K562 (cell line): ENCODE measurements at regions not wholly inside any gene's neighbourhood (a gene's known extent, or its start where the extent isn't known, plus 50 kb on each side); places are given as distances from the start of the nearest gene placed in this dataset.

Source experiments
- BACH1 ChIP-seq: fragments of 200-800 bp; sonication (Bioruptor generic); IDR thresholded peaks from 2 replicates; pipeline ENCODE4 v1.6.1; 2016; ENCODE audit warnings: missing genetic modification characterization, missing compliant biosample characterization
- CSDE1 ChIP-seq, 2 experiments: fragments of 450-650 bp; IDR thresholded peaks; 2 replicates each; pipeline ENCODE4 v1.6.1; 2016; ENCODE audit warnings: mild to moderate bottlenecking in 1 of 2
- DPF2 ChIP-seq: fragments of 450-650 bp; IDR thresholded peaks from 2 replicates; pipeline ENCODE4 v1.6.1; 2016
- FOS ChIP-seq: IDR thresholded peaks from 3 replicates; pipeline ENCODE4 v1.6.1; 2011; ENCODE audit not compliant: insufficient read length; ENCODE audit errors: extremely low read depth
- FOSL1 ChIP-seq: fragments of 200-800 bp; sonication (Bioruptor generic); conservative IDR thresholded peaks from 2 replicates; pipeline ENCODE4 v1.6.1; 2016; ENCODE audit warnings: missing genetic modification characterization, missing compliant biosample characterization
- FOXA3 ChIP-seq, 2 experiments: fragments of 450-650 bp in 1 of 2; sonication (generic) in 1 of 2; formaldehyde crosslinking; IDR thresholded peaks in 1 of 2; conservative IDR thresholded peaks in 1 of 2; 2 replicates each; pipeline versions ENCODE4 v1.4.0 to v1.8.0; 2020 to 2022; ENCODE audit warnings: mild to moderate bottlenecking in 2 of 2, missing genetic modification reagents in 1 of 2
- HMBOX1 ChIP-seq: sonication (generic); IDR thresholded peaks from 2 replicates; pipeline ENCODE4 v1.6.1; 2016
- IRF2 ChIP-seq: sonication (generic); formaldehyde crosslinking; IDR thresholded peaks from 2 replicates; pipeline ENCODE4 v1.8.1; 2022; ENCODE audit warnings: mild to moderate bottlenecking, missing genetic modification reagents
- JUND ChIP-seq, 2 experiments: IDR thresholded peaks; 2 replicates in 1 of 2; 3 replicates in 1 of 2; pipeline ENCODE4 v1.6.1; 2011; ENCODE audit warnings: borderline replicate concordance in 2 of 2, low read depth in 2 of 2, low read length in 2 of 2, improper control_type of control experiment in 1 of 2, missing biosample characterization in 1 of 2, missing genetic modification characterization in 1 of 2, missing genetic modification reagents in 1 of 2
- L3MBTL2 ChIP-seq: fragments of 450-650 bp; IDR thresholded peaks from 2 replicates; pipeline ENCODE4 v1.6.1; 2016; ENCODE audit warnings: mild to moderate bottlenecking, moderate library complexity
- MAFK ChIP-seq: IDR thresholded peaks from 2 replicates; pipeline ENCODE4 v1.6.1; 2011; ENCODE audit warnings: low read length, improper control_type of control experiment
- MBD2 ChIP-seq: sonication (generic); IDR thresholded peaks from 2 replicates; pipeline ENCODE4 v1.6.1; 2016; ENCODE audit warnings: low read depth, borderline replicate concordance
- NFE2 ChIP-seq: IDR thresholded peaks from 2 replicates; pipeline ENCODE4 v1.6.1; 2014; ENCODE audit warnings: antibody characterized with exemption, low read depth
- NFE2L1 ChIP-seq: fragments of 450-650 bp; IDR thresholded peaks from 2 replicates; pipeline ENCODE4 v1.6.1; 2016; ENCODE audit warnings: missing genetic modification characterization, low read depth, mild to moderate bottlenecking, missing compliant biosample characterization, moderate library complexity, borderline replicate concordance
- RBBP5 ChIP-seq: fragments of 200-600 bp; sonication (generic); IDR thresholded peaks from 2 replicates; pipeline ENCODE4 v1.6.1; 2012; ENCODE audit warnings: borderline replicate concordance, mild to moderate bottlenecking, low read length, control low read depth, inconsistent platforms; ENCODE audit not compliant: insufficient read depth, poor library complexity, severe bottlenecking
- SMARCA4 ChIP-seq: fragments of 450-650 bp; IDR thresholded peaks from 2 replicates; pipeline ENCODE4 v1.6.1; 2016
- TEAD1 ChIP-seq, 2 experiments: fragments of 450-650 bp in 1 of 2; sonication (generic) in 1 of 2; formaldehyde crosslinking; IDR thresholded peaks; 2 replicates each; pipeline versions ENCODE4 v1.4.0 to v1.8.0; 2020 to 2022; ENCODE audit warnings: mild to moderate bottlenecking in 2 of 2, missing genetic modification reagents in 1 of 2
- TFAM ChIP-seq: fragments of 250-450 bp; sonication (Bioruptor Pico); conservative IDR thresholded peaks from 2 replicates; pipeline ENCODE4 v1.5.0; 2021; ENCODE audit warnings: mild to moderate bottlenecking, moderate library complexity
- ZNF316 ChIP-seq: fragments of 450-650 bp; IDR thresholded peaks from 2 replicates; pipeline ENCODE4 v1.6.1; 2016
- ZNF583 ChIP-seq: fragments of 250-450 bp; sonication (Bioruptor Pico); IDR thresholded peaks from 2 replicates; pipeline ENCODE4 v1.4.0; 2020
- ZNF740 ChIP-seq, 3 experiments: fragments of 200-800 bp in 1 of 3; sonication (Bioruptor generic) in 1 of 3; sonication (generic) in 1 of 3; formaldehyde crosslinking in 1 of 3; IDR thresholded peaks; 2 replicates each; pipeline versions ENCODE4 v1.6.1 to v1.8.0; 2016 to 2022; ENCODE audit warnings: mild to moderate bottlenecking in 2 of 3, missing compliant biosample characterization in 2 of 3, missing genetic modification characterization in 2 of 3, missing genetic modification reagents in 1 of 3

GRCh38 chr5:163379298-163380155, 57.9 kb upstream of the CCNG1 start (continued):
- TF ChIP-seq JUND (IDR thresholded peaks at IDR 0.05; ENCODE audit: borderline replicate concordance, low read depth, low read length) (peak; percentile 98), JUND (tag; IDR thresholded peaks at IDR 0.05; ENCODE audit: borderline replicate concordance, low read depth, low read length) (peak; percentile 97; the same call in 2 of the 3 replicates), L3MBTL2 (peak; percentile 56), TFAM (no peak), TEAD1 (CRISPR knock-in tag; IDR thresholded peaks at IDR 0.05) (no peak), MAFK (peak; percentile 80), DPF2 (peak; percentile 94), SMARCA4 (peak; percentile 95), FOS (peak; percentile 51), NFE2L1 (tag) (peak; percentile 45; the same call in 1 of the 2 replicates), ZNF740 (CRISPR knock-in tag; IDR thresholded peaks at IDR 0.05) (no peak), ZNF740 (tag; IDR thresholded peaks at IDR 0.05) (0 out of 4 replicates have a peak, but pooled peaks of 1 of the 2 experiments have one; percentile 54), ZNF583 (CRISPR knock-in tag) (no peak), NFE2 (peak; percentile 97), ZNF316 (peak; percentile 85), IRF2 (no peak), MBD2 (no peak), FOXA3 (CRISPR knock-in tag; conservative IDR thresholded peaks at IDR 0.05 in 1 of 2, IDR thresholded peaks at IDR 0.05 in 1 of 2) (peak; percentile 100), RBBP5 (peak; percentile 37), BACH1 (tag) (peak; percentile 65; the same call in 1 of the 2 replicates), FOSL1 (tag) (peak; percentile 96), CSDE1 (IDR thresholded peaks at IDR 0.05) (no peak), HMBOX1 (no peak)
